ENCODE measurements at regions not wholly inside any gene's neighbourhood (a gene's known extent, or its start where the extent isn't known, plus 50 kb on each side); places are given as distances from the start of the nearest gene placed in this dataset.
"Not testable (repeated sequence)": the region's sequence is repeated elsewhere in the genome, so short reads cannot be mapped to it uniquely, and the experiment has no call there.

GRCh38 chr2:18949871-18950270 lies 360.5 kb upstream of the NT5C1B start:
- Histone ChIP-seq H3K4me2 (ENCODE audit: low read length) (no peak overlapping the region), H3F3A (ENCODE audit: control insufficient read depth, insufficient read depth) (no peaks in the 10 kb centered on the region), H3K27ac (ENCODE audit: low read depth, low read length) (no peak overlapping the region), H3K4me3 (ENCODE audit: low read length) (no peak overlapping the region), H3K4me1 (ENCODE audit: control insufficient read depth, low read length) (no peaks in the 10 kb centered on the region), H3K9me3 (ENCODE audit: control insufficient read depth, insufficient read depth, low read length) (peaks cover 3% of the 10 kb centered on the region; the same call in 1 of the 2 replicates), H4K20me1 (ENCODE audit: control insufficient read depth, insufficient read depth, low read depth, low read length) (no peaks in the 10 kb centered on the region), H3K9me2 (replicated peaks; ENCODE audit: control insufficient read depth, low read length) (no peaks in the 10 kb centered on the region), H3K27me3 (ENCODE audit: control insufficient read depth, low read length) (no peaks in the 10 kb centered on the region), H3K36me3 (ENCODE audit: control insufficient read depth, low read length) (no peaks in the 10 kb centered on the region), H3K79me2 (ENCODE audit: control insufficient read depth, low read length) (no peaks in the 10 kb centered on the region)
- TF ChIP-seq, protein P1, sequence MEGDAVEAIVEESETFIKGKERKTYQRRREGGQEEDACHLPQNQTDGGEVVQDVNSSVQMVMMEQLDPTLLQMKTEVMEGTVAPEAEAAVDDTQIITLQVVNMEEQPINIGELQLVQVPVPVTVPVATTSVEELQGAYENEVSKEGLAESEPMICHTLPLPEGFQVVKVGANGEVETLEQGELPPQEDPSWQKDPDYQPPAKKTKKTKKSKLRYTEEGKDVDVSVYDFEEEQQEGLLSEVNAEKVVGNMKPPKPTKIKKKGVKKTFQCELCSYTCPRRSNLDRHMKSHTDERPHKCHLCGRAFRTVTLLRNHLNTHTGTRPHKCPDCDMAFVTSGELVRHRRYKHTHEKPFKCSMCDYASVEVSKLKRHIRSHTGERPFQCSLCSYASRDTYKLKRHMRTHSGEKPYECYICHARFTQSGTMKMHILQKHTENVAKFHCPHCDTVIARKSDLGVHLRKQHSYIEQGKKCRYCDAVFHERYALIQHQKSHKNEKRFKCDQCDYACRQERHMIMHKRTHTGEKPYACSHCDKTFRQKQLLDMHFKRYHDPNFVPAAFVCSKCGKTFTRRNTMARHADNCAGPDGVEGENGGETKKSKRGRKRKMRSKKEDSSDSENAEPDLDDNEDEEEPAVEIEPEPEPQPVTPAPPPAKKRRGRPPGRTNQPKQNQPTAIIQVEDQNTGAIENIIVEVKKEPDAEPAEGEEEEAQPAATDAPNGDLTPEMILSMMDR (IDR thresholded peaks at IDR 0.05; ENCODE audit: low read depth, low read length, poor library complexity, severe bottlenecking), result no peak
- TF ChIP-seq EZH2phosphoT487 (IDR thresholded peaks at IDR 0.05; ENCODE audit: borderline replicate concordance, low read length), result no peak

DNA sequence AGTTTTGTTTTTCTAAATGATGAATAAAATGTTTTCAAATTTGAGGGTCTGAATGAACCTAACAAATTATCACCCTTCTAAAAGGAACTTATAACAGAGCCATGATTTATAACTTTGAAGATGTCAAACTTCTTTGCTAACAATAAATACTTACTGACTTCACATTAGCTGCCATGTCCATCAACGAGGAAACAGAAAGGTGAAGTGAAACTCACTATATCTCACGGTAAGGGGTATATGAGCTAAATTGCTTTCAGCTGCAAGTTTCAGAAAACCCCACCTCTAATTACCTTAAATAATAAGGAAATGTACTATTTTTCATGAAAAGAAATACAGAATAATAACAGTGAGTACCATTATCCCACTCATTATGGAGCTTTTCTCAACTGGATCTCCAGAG lies 350.8 kb upstream of the NT5C1B start:
- Histone ChIP-seq H3F3A (ENCODE audit: control insufficient read depth, insufficient read depth) (no peaks in the 10 kb centered on the region), H3K9me2 (replicated peaks; ENCODE audit: control insufficient read depth, low read length) (no peaks in the 10 kb centered on the region), H3K4me2 (ENCODE audit: low read length) (no peak overlapping the region), H3K4me1 (ENCODE audit: control insufficient read depth, low read length) (no peaks in the 10 kb centered on the region), H3K27me3 (ENCODE audit: control insufficient read depth, low read length) (no peaks in the 10 kb centered on the region), H3K36me3 (ENCODE audit: control insufficient read depth, low read length) (no peaks in the 10 kb centered on the region), H3K79me2 (ENCODE audit: control insufficient read depth, low read length) (no peaks in the 10 kb centered on the region), H3K4me3 (ENCODE audit: low read length) (no peak overlapping the region), H3K27ac (ENCODE audit: low read depth, low read length) (no peak overlapping the region), H3K9me3 (ENCODE audit: control insufficient read depth, insufficient read depth, low read length) (no peaks in the 10 kb centered on the region), H4K20me1 (ENCODE audit: control insufficient read depth, insufficient read depth, low read depth, low read length) (no peaks in the 10 kb centered on the region)
- no peak for TF ChIP-seq EZH2phosphoT487 (IDR thresholded peaks at IDR 0.05; ENCODE audit: borderline replicate concordance, low read length)
- TF ChIP-seq, protein P1 (IDR thresholded peaks at IDR 0.05; ENCODE audit: low read depth, low read length, poor library complexity, severe bottlenecking), result no peak

GRCh38 chr2:18939740-18940139 lies 350.4 kb upstream of the NT5C1B start:
- not testable (repeated sequence) for H3K4me1 ChIP-seq (ENCODE audit: control insufficient read depth, low read length); H3K9me2 ChIP-seq (replicated peaks; ENCODE audit: control insufficient read depth, low read length); H4K20me1 ChIP-seq (ENCODE audit: control insufficient read depth, insufficient read depth, low read depth, low read length); H3K79me2 ChIP-seq (ENCODE audit: control insufficient read depth, low read length); H3K4me2 ChIP-seq (ENCODE audit: low read length); H3K27me3 ChIP-seq (ENCODE audit: control insufficient read depth, low read length); H3K4me3 ChIP-seq (ENCODE audit: low read length); H3F3A ChIP-seq (ENCODE audit: control insufficient read depth, insufficient read depth); H3K27ac ChIP-seq (ENCODE audit: low read depth, low read length); H3K9me3 ChIP-seq (ENCODE audit: control insufficient read depth, insufficient read depth, low read length); H3K36me3 ChIP-seq (ENCODE audit: control insufficient read depth, low read length)

- H3K4me2 ChIP-seq (ENCODE audit: low read length), result no peak overlapping the region
- H3F3A ChIP-seq (ENCODE audit: control insufficient read depth, insufficient read depth), result no peaks in the 10 kb centered on the region
- TF ChIP-seq EZH2phosphoT487 (IDR thresholded peaks at IDR 0.05; ENCODE audit: borderline replicate concordance, low read length), result no peak
- TF ChIP-seq, protein P1 (IDR thresholded peaks at IDR 0.05; ENCODE audit: low read depth, low read length, poor library complexity, severe bottlenecking), result no peak
- no peak overlapping the region for H3K4me3 ChIP-seq (ENCODE audit: low read length)
- no peaks in the 10 kb centered on the region for H3K36me3 ChIP-seq (ENCODE audit: control insufficient read depth, low read length)
- no peaks in the 10 kb centered on the region for H3K4me1 ChIP-seq (ENCODE audit: control insufficient read depth, low read length)
- H3K27me3 ChIP-seq (ENCODE audit: control insufficient read depth, low read length), result no peaks in the 10 kb centered on the region
- no peaks in the 10 kb centered on the region for H4K20me1 ChIP-seq (ENCODE audit: control insufficient read depth, insufficient read depth, low read depth, low read length)
- H3K9me2 ChIP-seq (replicated peaks; ENCODE audit: control insufficient read depth, low read length), result no peaks in the 10 kb centered on the region
- H3K27ac ChIP-seq (ENCODE audit: low read depth, low read length), result no peak overlapping the region
- H3K79me2 ChIP-seq (ENCODE audit: control insufficient read depth, low read length), result no peaks in the 10 kb centered on the region
- H3K9me3 ChIP-seq (ENCODE audit: control insufficient read depth, insufficient read depth, low read length), result no peaks in the 10 kb centered on the region
Measured at GRCh38 chr2:18934886-18935285, 345.5 kb upstream of the NT5C1B start.

All from DOHH2 (cell line).